ENCODE measurements at regions not wholly inside any gene's neighbourhood (a gene's known extent, or its start where the extent isn't known, plus 50 kb on each side); places are given as distances from the start of the nearest gene placed in this dataset.
"Not testable (repeated sequence)": the region's sequence is repeated elsewhere in the genome, so short reads cannot be mapped to it uniquely, and the experiment has no call there.

GRCh38 chr1:234793924-234794323 is 183.9 kb upstream of the IRF2BP2 start:
- H3K9me3 ChIP-seq (replicated peaks; ENCODE audit: control insufficient read depth, insufficient read depth, low read depth, low read length); ATAC-seq; H3K4me3 ChIP-seq; H3K79me2 ChIP-seq (ENCODE audit: control insufficient read depth, insufficient read depth, low read length); intact Hi-C loops (cut with micrococcal nuclease); H3K36me3 ChIP-seq (ENCODE audit: control insufficient read depth, insufficient read depth, low read length); H3K4me2 ChIP-seq (ENCODE audit: insufficient read depth, low read length); H3K9me1 ChIP-seq (ENCODE audit: control insufficient read depth, insufficient read depth, low read length); H3K9ac ChIP-seq (ENCODE audit: insufficient read depth in 1 of 2, low read depth in 2 of 2, low read length in 2 of 2); CTCF ChIA-PET (ENCODE audit: low intra/inter-chr PET ratio); FAIRE-seq; H4K20me1 ChIP-seq (replicated peaks; ENCODE audit: control insufficient read depth, insufficient read depth, low read length); DNase-seq (ENCODE audit: extremely low read depth in 1 of 4, low spot score in 3 of 4); POLR2A ChIA-PET; H3K4me1 ChIP-seq (replicated peaks in 1 of 2; ENCODE audit: control insufficient read depth in 2 of 2, insufficient read depth in 2 of 2, low read length in 2 of 2); H3K27ac ChIP-seq (ENCODE audit: extremely low read depth, low read depth, low read length); in situ Hi-C loops (cut with MboI); H3K27me3 ChIP-seq (ENCODE audit: control insufficient read depth in 2 of 2, insufficient read depth in 2 of 2, low read length in 2 of 2); H2AFZ ChIP-seq (ENCODE audit: low read depth, low read length); BruUV-seq (replicated peaks): not testable (repeated sequence)
- 18% methylated on average over 2 of the region's 5 CpGs for WGBS (ENCODE audit: insufficient coverage, low coverage, missing lambda C conversion rate)

- FAIRE-seq; H3K79me2 ChIP-seq (ENCODE audit: control insufficient read depth, insufficient read depth, low read length); H3K36me3 ChIP-seq (ENCODE audit: control insufficient read depth, insufficient read depth, low read length); intact Hi-C loops (cut with micrococcal nuclease); H3K4me3 ChIP-seq; H3K9me1 ChIP-seq (ENCODE audit: control insufficient read depth, insufficient read depth, low read length); H2AFZ ChIP-seq (ENCODE audit: low read depth, low read length); H3K4me1 ChIP-seq (replicated peaks in 1 of 2; ENCODE audit: control insufficient read depth in 2 of 2, insufficient read depth in 2 of 2, low read length in 2 of 2); DNase-seq (ENCODE audit: extremely low read depth in 1 of 4, low spot score in 3 of 4); H3K4me2 ChIP-seq (ENCODE audit: insufficient read depth, low read length); POLR2A ChIA-PET; H4K20me1 ChIP-seq (replicated peaks; ENCODE audit: control insufficient read depth, insufficient read depth, low read length); CTCF ChIA-PET (ENCODE audit: low intra/inter-chr PET ratio); H3K27ac ChIP-seq (ENCODE audit: extremely low read depth, low read depth, low read length); H3K9ac ChIP-seq (ENCODE audit: insufficient read depth in 1 of 2, low read depth in 2 of 2, low read length in 2 of 2); in situ Hi-C loops (cut with MboI); H3K9me3 ChIP-seq (replicated peaks; ENCODE audit: control insufficient read depth, insufficient read depth, low read depth, low read length); BruUV-seq (replicated peaks); H3K27me3 ChIP-seq (ENCODE audit: control insufficient read depth in 2 of 2, insufficient read depth in 2 of 2, low read length in 2 of 2): not testable (repeated sequence)
- peak; percentile 45 for ATAC-seq
- 11% methylated on average over 3 of the region's 4 CpGs for WGBS (ENCODE audit: insufficient coverage, low coverage, missing lambda C conversion rate)
Measured at GRCh38 chr1:234792221-234792864, 182.4 kb upstream of the IRF2BP2 start.

- in situ Hi-C loops (cut with MboI); H4K20me1 ChIP-seq (replicated peaks; ENCODE audit: control insufficient read depth, insufficient read depth, low read length); intact Hi-C loops (cut with micrococcal nuclease); H3K27ac ChIP-seq (ENCODE audit: extremely low read depth, low read depth, low read length); H3K79me2 ChIP-seq (ENCODE audit: control insufficient read depth, insufficient read depth, low read length); H3K9me1 ChIP-seq (ENCODE audit: control insufficient read depth, insufficient read depth, low read length); H3K4me1 ChIP-seq (replicated peaks in 1 of 2; ENCODE audit: control insufficient read depth in 2 of 2, insufficient read depth in 2 of 2, low read length in 2 of 2); H3K9me3 ChIP-seq (replicated peaks; ENCODE audit: control insufficient read depth, insufficient read depth, low read depth, low read length); DNase-seq (ENCODE audit: extremely low read depth in 1 of 4, low spot score in 3 of 4); H2AFZ ChIP-seq (ENCODE audit: low read depth, low read length); H3K4me3 ChIP-seq; POLR2A ChIA-PET; BruUV-seq (replicated peaks); H3K9ac ChIP-seq (ENCODE audit: insufficient read depth in 1 of 2, low read depth in 2 of 2, low read length in 2 of 2); FAIRE-seq; CTCF ChIA-PET (ENCODE audit: low intra/inter-chr PET ratio); ATAC-seq; H3K36me3 ChIP-seq (ENCODE audit: control insufficient read depth, insufficient read depth, low read length); H3K27me3 ChIP-seq (ENCODE audit: control insufficient read depth in 2 of 2, insufficient read depth in 2 of 2, low read length in 2 of 2); H3K4me2 ChIP-seq (ENCODE audit: insufficient read depth, low read length): not testable (repeated sequence)
- no CpG with 5 or more reads among the region's 3 CpGs for WGBS (ENCODE audit: insufficient coverage, low coverage, missing lambda C conversion rate)
Measured at GRCh38 chr1:234791615-234792014, 181.6 kb upstream of the IRF2BP2 start.

- H3K36me3 ChIP-seq (ENCODE audit: control insufficient read depth, insufficient read depth, low read length); intact Hi-C loops (cut with micrococcal nuclease); H3K27ac ChIP-seq (ENCODE audit: extremely low read depth, low read depth, low read length); BruUV-seq (replicated peaks); ATAC-seq; H2AFZ ChIP-seq (ENCODE audit: low read depth, low read length); H3K79me2 ChIP-seq (ENCODE audit: control insufficient read depth, insufficient read depth, low read length); CTCF ChIA-PET (ENCODE audit: low intra/inter-chr PET ratio); H3K9ac ChIP-seq (ENCODE audit: insufficient read depth in 1 of 2, low read depth in 2 of 2, low read length in 2 of 2); H3K9me3 ChIP-seq (replicated peaks; ENCODE audit: control insufficient read depth, insufficient read depth, low read depth, low read length); H3K27me3 ChIP-seq (ENCODE audit: control insufficient read depth in 2 of 2, insufficient read depth in 2 of 2, low read length in 2 of 2); DNase-seq (ENCODE audit: extremely low read depth in 1 of 4, low spot score in 3 of 4); H3K4me2 ChIP-seq (ENCODE audit: insufficient read depth, low read length); H3K4me1 ChIP-seq (replicated peaks in 1 of 2; ENCODE audit: control insufficient read depth in 2 of 2, insufficient read depth in 2 of 2, low read length in 2 of 2); H3K9me1 ChIP-seq (ENCODE audit: control insufficient read depth, insufficient read depth, low read length); in situ Hi-C loops (cut with MboI); POLR2A ChIA-PET; FAIRE-seq; H3K4me3 ChIP-seq; H4K20me1 ChIP-seq (replicated peaks; ENCODE audit: control insufficient read depth, insufficient read depth, low read length): not testable (repeated sequence)
- no CpG with 5 or more reads among the region's 1 CpG for WGBS (ENCODE audit: insufficient coverage, low coverage, missing lambda C conversion rate)
Measured at GRCh38 chr1:234790333-234790732, 180.4 kb upstream of the IRF2BP2 start.

Data from K562 (cell line).